Astrocyte (in vitro differentiated cells and primary cell): ENCODE measurements at regions not wholly inside any gene's neighbourhood (a gene's known extent, or its start where the extent isn't known, plus 50 kb on each side); places are given as distances from the start of the nearest gene placed in this dataset.
"Not testable (repeated sequence)": the region's sequence is repeated elsewhere in the genome, so short reads cannot be mapped to it uniquely, and the experiment has no call there.

ENCODE experiments used
- DNase-seq: peaks from one replicate; pipeline ENCODE4 v3.0.0-alpha.2; 2010; ENCODE audit warnings: low read depth
- FAIRE-seq: peaks from 2 replicates; lab custom pipeline; 2011; peaks lifted over from hg19 to GRCh38; lab: Jason Lieb, UNC
- H2AFZ ChIP-seq: 2 replicates; pipeline ENCODE4 v1.6.0; 2012; ENCODE audit warnings: low read depth, low read length, inconsistent platforms
- H3K27ac ChIP-seq: 2 replicates; pipeline ENCODE4 v1.5.1; 2011; ENCODE audit warnings: low read depth, low read length, inconsistent platforms
- H3K27me3 ChIP-seq: 2 replicates; pipeline ENCODE4 v1.6.0; 2011; ENCODE audit warnings: low read length, inconsistent platforms; ENCODE audit not compliant: insufficient read depth
- H3K36me3 ChIP-seq: 2 replicates; pipeline ENCODE4 v1.5.1; 2011; ENCODE audit warnings: low read length, inconsistent platforms; ENCODE audit not compliant: insufficient read depth
- H3K4me1 ChIP-seq: 2 replicates; pipeline ENCODE4 v1.5.1; 2011; ENCODE audit warnings: low read length, inconsistent platforms; ENCODE audit not compliant: insufficient read depth
- H3K4me2 ChIP-seq: 2 replicates; pipeline ENCODE4 v1.6.0; 2012; ENCODE audit warnings: low read length, inconsistent platforms
- H3K4me3 ChIP-seq: 2 replicates; pipeline ENCODE4 v1.5.1; 2011; ENCODE audit warnings: low read depth, mild to moderate bottlenecking, low read length, inconsistent platforms; ENCODE audit not compliant: insufficient read depth
- H3K79me2 ChIP-seq: 2 replicates; pipeline ENCODE4 v1.6.0; 2012; ENCODE audit warnings: mild to moderate bottlenecking, low read length, inconsistent platforms; ENCODE audit not compliant: insufficient read depth
- H3K9ac ChIP-seq: 2 replicates; pipeline ENCODE4 v1.6.0; 2012; ENCODE audit warnings: mild to moderate bottlenecking, low read length, inconsistent platforms
- H3K9me3 ChIP-seq: 2 replicates; pipeline ENCODE4 v1.5.1; 2012; ENCODE audit warnings: low read depth, mild to moderate bottlenecking, low read length, inconsistent platforms; ENCODE audit not compliant: insufficient read depth
- H4K20me1 ChIP-seq: 2 replicates; pipeline ENCODE4 v1.6.0; 2012; ENCODE audit warnings: low read length, inconsistent platforms; ENCODE audit not compliant: insufficient read depth
- H3K27ac Mint-ChIP-seq: one replicate; pipeline ENCODE4 v1.8.0; 2021; ENCODE audit warnings: mild to moderate bottlenecking, mixed read lengths; ENCODE audit not compliant: unreplicated experiment
- H3K27me3 Mint-ChIP-seq: one replicate; pipeline ENCODE4 v1.8.0; 2021; ENCODE audit warnings: low read depth, mixed read lengths; ENCODE audit not compliant: unreplicated experiment
- H3K36me3 Mint-ChIP-seq: one replicate; pipeline ENCODE4 v1.8.0; 2021; ENCODE audit warnings: low read depth, mixed read lengths; ENCODE audit not compliant: unreplicated experiment
- H3K4me1 Mint-ChIP-seq: one replicate; pipeline ENCODE4 v1.8.0; 2021; ENCODE audit warnings: low read depth, mixed read lengths; ENCODE audit not compliant: unreplicated experiment
- H3K4me3 Mint-ChIP-seq: one replicate; pipeline ENCODE4 v1.8.0; 2021; ENCODE audit warnings: mild to moderate bottlenecking, moderate library complexity, mixed read lengths; ENCODE audit not compliant: unreplicated experiment
- H3K9me3 Mint-ChIP-seq: one replicate; pipeline ENCODE4 v1.8.0; 2021; ENCODE audit warnings: mild to moderate bottlenecking, mixed read lengths; ENCODE audit not compliant: unreplicated experiment
- CTCF ChIP-seq: IDR thresholded peaks from 2 replicates; pipeline ENCODE4 v1.5.1; 2011; ENCODE audit warnings: low read depth, mild to moderate bottlenecking, inconsistent platforms, low read length, moderate library complexity; ENCODE audit not compliant: insufficient read depth
- EZH2 ChIP-seq: IDR thresholded peaks from 2 replicates; pipeline ENCODE4 v1.6.1; 2012; ENCODE audit warnings: mild to moderate bottlenecking, low read length, inconsistent platforms; ENCODE audit not compliant: insufficient read depth

- DNase-seq (no peak), FAIRE-seq (no peak)
- Histone ChIP-seq H3K27ac (no peak overlapping the region), H3K9me3 (no peaks in the 10 kb centered on the region), H3K36me3 (no peaks in the 10 kb centered on the region), H3K9ac (no peak overlapping the region), H3K4me2 (no peak overlapping the region), H3K79me2 (no peaks in the 10 kb centered on the region), H2AFZ (no peak overlapping the region), H3K4me3 (no peak overlapping the region), H3K27me3 (no peaks in the 10 kb centered on the region), H4K20me1 (no peaks in the 10 kb centered on the region), H3K4me1 (no peaks in the 10 kb centered on the region)
- H3K4me1 Mint-ChIP-seq, result no peaks in the 10 kb centered on the region
- no peak overlapping the region for H3K27ac Mint-ChIP-seq
- H3K4me3 Mint-ChIP-seq, result no peak overlapping the region
- TF ChIP-seq EZH2 (no peak), CTCF (no peak)
- no peaks in the 10 kb centered on the region for H3K27me3 Mint-ChIP-seq
- H3K9me3 Mint-ChIP-seq, result no peaks in the 10 kb centered on the region
- H3K36me3 Mint-ChIP-seq, result peaks cover under 1% of the 10 kb centered on the region
Measured at GRCh38 chr18:22753130-22753831, 179.8 kb upstream of the RBBP8 start.

- not testable (repeated sequence) for FAIRE-seq
Measured at GRCh38 chr18:22764005-22764404, 169.1 kb upstream of the RBBP8 start.

GRCh38 chr18:22765896-22766295, 167.2 kb upstream of the RBBP8 start:
- FAIRE-seq (no peak), DNase-seq (peak; percentile 5)
- no peaks in the 10 kb centered on the region for H3K4me1 Mint-ChIP-seq
- H3K36me3 Mint-ChIP-seq, result no peaks in the 10 kb centered on the region
- no peak overlapping the region for H3K27ac ChIP-seq
- no peaks in the 10 kb centered on the region for H3K27me3 ChIP-seq
- H3K27ac Mint-ChIP-seq, result no peak overlapping the region
- no peak for TF ChIP-seq CTCF
- no peak for TF ChIP-seq EZH2
- H3K36me3 ChIP-seq, result no peaks in the 10 kb centered on the region
- H3K4me3 ChIP-seq, result no peak overlapping the region
- H3K9ac ChIP-seq, result no peak overlapping the region
- H3K27me3 Mint-ChIP-seq, result no peaks in the 10 kb centered on the region
- H3K4me2 ChIP-seq, result no peak overlapping the region
- H3K9me3 Mint-ChIP-seq, result peaks cover 5% of the 10 kb centered on the region
- H3K4me3 Mint-ChIP-seq, result no peak overlapping the region
- no peaks in the 10 kb centered on the region for H3K79me2 ChIP-seq
- H4K20me1 ChIP-seq, result no peaks in the 10 kb centered on the region
- H2AFZ ChIP-seq, result no peak overlapping the region
- no peaks in the 10 kb centered on the region for H3K9me3 ChIP-seq
- no peaks in the 10 kb centered on the region for H3K4me1 ChIP-seq

More at GRCh38 chr18:22764005-22764404, 169.1 kb upstream of the RBBP8 start:
- not testable (repeated sequence) for H3K36me3 Mint-ChIP-seq, DNase-seq, H4K20me1 ChIP-seq, H3K9ac ChIP-seq, H3K27ac ChIP-seq, H3K27ac Mint-ChIP-seq, H3K9me3 Mint-ChIP-seq, H3K27me3 ChIP-seq, H3K4me3 ChIP-seq, H3K27me3 Mint-ChIP-seq, H3K79me2 ChIP-seq, H3K4me2 ChIP-seq, H3K4me1 ChIP-seq, H3K9me3 ChIP-seq, H3K4me3 Mint-ChIP-seq, H3K36me3 ChIP-seq, H2AFZ ChIP-seq, H3K4me1 Mint-ChIP-seq
